Ovary (tissue), 1 donor: ENCODE measurements at regions not wholly inside any gene's neighbourhood (a gene's known extent, or its start where the extent isn't known, plus 50 kb on each side); places are given as distances from the start of the nearest gene placed in this dataset.

Experiments
- EP300 ChIP-seq: sonication (generic); formaldehyde crosslinking; IDR thresholded peaks from one replicate; pipeline ENCODE4 v1.6.1; 2017; ENCODE audit warnings: antibody characterized with exemption
- POLR2A ChIP-seq: fragments of 450-650 bp; IDR thresholded peaks from one replicate; pipeline ENCODE4 v1.6.1; 2017; ENCODE audit warnings: antibody characterized with exemption, mild to moderate bottlenecking, moderate library complexity

DNA sequence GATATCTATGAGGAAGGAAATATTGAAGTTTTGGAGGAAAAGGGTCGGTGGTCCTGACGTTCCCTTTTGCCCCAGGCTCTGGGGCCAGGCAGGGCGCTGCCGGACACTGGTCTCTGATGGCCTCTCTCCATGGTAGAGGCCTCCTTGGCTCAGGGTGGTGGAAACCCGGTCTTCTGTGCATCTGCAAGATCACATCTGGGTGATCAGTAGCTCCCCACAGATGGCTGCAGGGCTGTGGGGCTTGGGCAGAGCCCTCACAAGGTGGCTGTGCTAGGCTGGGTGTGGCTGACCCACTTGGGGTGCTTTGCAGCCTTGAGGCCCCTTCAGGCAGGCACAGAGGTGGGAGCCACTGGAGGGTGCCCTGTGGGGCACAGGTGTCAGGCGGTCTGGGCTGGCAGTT lies 53.9 kb upstream of the RNU6ATAC start:
- TF ChIP-seq EP300, result no peak
- no peak for TF ChIP-seq POLR2A
